ENCODE measurements at regions not wholly inside any gene's neighbourhood (a gene's known extent, or its start where the extent isn't known, plus 50 kb on each side); places are given as distances from the start of the nearest gene placed in this dataset.
A peak's percentile ranks its signal among the peaks of the same experiment; 100 is the strongest.

GRCh38 chr6:53725791-53726575 is 60.4 kb upstream of the KLHL31 start:
- H3K27me3 ChIP-seq (ENCODE audit: control insufficient read depth in 2 of 2, insufficient read depth in 2 of 2, low read length in 2 of 2): no peaks in the 10 kb centered on the region
- dilution Hi-C loops (cut with MboI; ENCODE audit: extremely low pct_ligation_motif_present, low sequenced_read_pairs) (no loop called here), intact Hi-C loops (cut with micrococcal nuclease) (loop anchor here (1.0 to 5.0 kb wide), 3 partner anchors 74 to 233 kb away; partner anchors contain the start of gene GCLC)
- no peaks in the 10 kb centered on the region for H3K36me3 ChIP-seq (ENCODE audit: control insufficient read depth in 2 of 2, extremely low read depth in 1 of 2, insufficient read depth in 2 of 2, low read length in 2 of 2)
- no peaks in the 10 kb centered on the region for H3K9me3 ChIP-seq (replicated peaks; ENCODE audit: control insufficient read depth, insufficient read depth, low read length)
- H3K4me1 ChIP-seq (ENCODE audit: control insufficient read depth, extremely low read depth, insufficient read depth, low read length): no peaks in the 10 kb centered on the region
- TF ChIP-seq CTCF (IDR thresholded peaks at IDR 0.05; ENCODE audit: extremely low read depth in 1 of 2, insufficient read depth in 1 of 2, low read depth in 1 of 2, low read length in 2 of 2): peak; percentile 91 to 98
- TF ChIP-seq GATA2 (IDR thresholded peaks at IDR 0.05; ENCODE audit: insufficient read depth, insufficient read length, low read depth, low read length): no peak
- peak overlapping the region; percentile 41 for H2AFZ ChIP-seq (ENCODE audit: low read depth, low read length)
- no peak overlapping the region for H3K27ac ChIP-seq (ENCODE audit: insufficient read depth, low read depth, low read length)
- CTCF ChIA-PET: interaction anchor here (0.6 to 7.7 kb wide), 30 partner anchors 9 to 961 kb away, joined by 3 to 123 read pairs (median 4); partner anchors contain the start of gene LRRC1
- H3K4me3 ChIP-seq (replicated peaks in 1 of 3; ENCODE audit: insufficient read depth in 1 of 3, low read depth in 1 of 3, low read length in 3 of 3): no peak overlapping the region
- H3K4me2 ChIP-seq (ENCODE audit: insufficient read depth, low read length): no peak overlapping the region
- H3K9ac ChIP-seq (replicated peaks; ENCODE audit: extremely low read depth, insufficient read depth, low read length): no peak overlapping the region
- POLR2A ChIA-PET: interaction anchor here (0.7 kb wide), 1 partner anchor 25 kb away, joined by 3 read pairs; no protein-coding TSS in a partner anchor
- BruUV-seq (replicated peaks): no TSS peak
- no peaks in the 10 kb centered on the region for H3K9me1 ChIP-seq (replicated peaks; ENCODE audit: control insufficient read depth, extremely low read depth, insufficient read depth, low read length)
- peak; percentile 94 for FAIRE-seq
- DNase-seq (ENCODE audit: low read depth, low spot score): peak; percentile 70
- H4K20me1 ChIP-seq (replicated peaks; ENCODE audit: control insufficient read depth, extremely low read depth, insufficient read depth, low read length): no peaks in the 10 kb centered on the region
- no peaks in the 10 kb centered on the region for H3K79me2 ChIP-seq (ENCODE audit: control insufficient read depth, insufficient read depth, low read length)

GRCh38 chr6:53724501-53724900 is 58.9 kb upstream of the KLHL31 start:
- POLR2A ChIA-PET: no interaction called here
- no peaks in the 10 kb centered on the region for H3K27me3 ChIP-seq (ENCODE audit: control insufficient read depth in 2 of 2, insufficient read depth in 2 of 2, low read length in 2 of 2)
- BruUV-seq (replicated peaks): no TSS peak
- FAIRE-seq: no peak
- no peak overlapping the region for H3K4me2 ChIP-seq (ENCODE audit: insufficient read depth, low read length)
- no peak overlapping the region for H3K9ac ChIP-seq (replicated peaks; ENCODE audit: extremely low read depth, insufficient read depth, low read length)
- TF ChIP-seq MYC (IDR thresholded peaks at IDR 0.05; ENCODE audit: low read depth, low read length): no peak
- TF ChIP-seq EZH2 (IDR thresholded peaks at IDR 0.05; ENCODE audit: borderline replicate concordance, low read depth, low read length, severe bottlenecking): no peak
- TF ChIP-seq FOS (IDR thresholded peaks at IDR 0.05; ENCODE audit: borderline replicate concordance, insufficient read depth, low read length): no peak
- no peak for TF ChIP-seq GATA2 (IDR thresholded peaks at IDR 0.05; ENCODE audit: insufficient read depth, insufficient read length, low read depth, low read length)
- TF ChIP-seq POLR2A (IDR thresholded peaks at IDR 0.05; ENCODE audit: low read depth, low read length): no peak
- no peak for TF ChIP-seq CTCF (IDR thresholded peaks at IDR 0.05; ENCODE audit: extremely low read depth in 1 of 2, insufficient read depth in 1 of 2, low read depth in 1 of 2, low read length in 2 of 2)
- no peak for TF ChIP-seq POLR2AphosphoS5 (IDR thresholded peaks at IDR 0.05; ENCODE audit: insufficient read depth, low read depth, low read length)
- TF ChIP-seq JUN (IDR thresholded peaks at IDR 0.05; ENCODE audit: borderline replicate concordance, insufficient read depth, insufficient read length, low read depth): no peak
- TF ChIP-seq MAX (IDR thresholded peaks at IDR 0.05; ENCODE audit: insufficient read depth, insufficient read length): no peak
- H3K79me2 ChIP-seq (ENCODE audit: control insufficient read depth, insufficient read depth, low read length): no peaks in the 10 kb centered on the region
- no peaks in the 10 kb centered on the region for H3K9me3 ChIP-seq (replicated peaks; ENCODE audit: control insufficient read depth, insufficient read depth, low read length)
- H3K4me1 ChIP-seq (ENCODE audit: control insufficient read depth, extremely low read depth, insufficient read depth, low read length): no peaks in the 10 kb centered on the region
- dilution Hi-C loops (cut with MboI; ENCODE audit: extremely low pct_ligation_motif_present, low sequenced_read_pairs): no loop called here
- H3K9me1 ChIP-seq (replicated peaks; ENCODE audit: control insufficient read depth, extremely low read depth, insufficient read depth, low read length): no peaks in the 10 kb centered on the region
- no peak overlapping the region for H3K4me3 ChIP-seq (replicated peaks in 1 of 3; ENCODE audit: insufficient read depth in 1 of 3, low read depth in 1 of 3, low read length in 3 of 3)
- no peaks in the 10 kb centered on the region for H4K20me1 ChIP-seq (replicated peaks; ENCODE audit: control insufficient read depth, extremely low read depth, insufficient read depth, low read length)
- CTCF ChIA-PET: interaction anchor here (0.7 to 3.4 kb wide), 11 partner anchors 10 to 231 kb away, joined by 3 to 71 read pairs (median 7); no protein-coding TSS in a partner anchor
- H3K27ac ChIP-seq (ENCODE audit: insufficient read depth, low read depth, low read length): no peak overlapping the region
- no peak overlapping the region for H2AFZ ChIP-seq (ENCODE audit: low read depth, low read length)
- H3K36me3 ChIP-seq (ENCODE audit: control insufficient read depth in 2 of 2, extremely low read depth in 1 of 2, insufficient read depth in 2 of 2, low read length in 2 of 2): no peaks in the 10 kb centered on the region
- no peak for DNase-seq (ENCODE audit: low read depth, low spot score)
- intact Hi-C loops (cut with micrococcal nuclease): no loop called here
